Mucosa of descending colon (tissue), 3 donors: ENCODE measurements at regions not wholly inside any gene's neighbourhood (a gene's known extent, or its start where the extent isn't known, plus 50 kb on each side); places are given as distances from the start of the nearest gene placed in this dataset.

Source experiments
- ATAC-seq: fragments of 200-7000 bp; cut with Tn5 transposase; one replicate; pipeline ENCODE4 v1.9.1; 2020; ENCODE audit warnings: mild to moderate bottlenecking, moderate library complexity
- DNase-seq, 3 donors: peaks; one replicate each; pipeline ENCODE4 v3.0.0-alpha.2; 2020
- H3K36me3 ChIP-seq: fragments of 200-600 bp; one replicate; pipeline ENCODE4 v1.8.0; 2021; ENCODE audit warnings: low read depth, mild to moderate bottlenecking
- H3K4me1 ChIP-seq: fragments of 200-600 bp; one replicate; pipeline ENCODE4 v1.8.0; 2021; ENCODE audit warnings: low read depth, mild to moderate bottlenecking
- H3K4me3 ChIP-seq: fragments of 200-600 bp; one replicate; pipeline ENCODE4 v1.8.0; 2021; ENCODE audit warnings: mild to moderate bottlenecking
- H3K9me3 ChIP-seq: fragments of 200-600 bp; one replicate; pipeline ENCODE4 v1.8.0; 2021; ENCODE audit warnings: mild to moderate bottlenecking
- intact Hi-C, 2 donors: fragments of 100-400 bp; cut with DNase I in 1 of 2; cut with micrococcal nuclease in 1 of 2; formaldehyde crosslinking; loops; one replicate each; pipeline versions ENCODE4 v1.11.0 to v1.11.1; 2022; cut with DNase I, micrococcal nuclease
- TF ChIP-seq, protein P1 (sequence below): fragments of 200-600 bp; IDR thresholded peaks from one replicate; pipeline ENCODE4 v1.8.0; 2022; ENCODE audit warnings: antibody characterized with exemption, mild to moderate bottlenecking
- donor health status: DM: no; HTN: no; CAD: no; lungs with moderate emphysema.
- donor health status: DM: no; HTN: no; CAD: no.
- donor health status: DM: no; HTN: yes; CAD: no.

DNA sequence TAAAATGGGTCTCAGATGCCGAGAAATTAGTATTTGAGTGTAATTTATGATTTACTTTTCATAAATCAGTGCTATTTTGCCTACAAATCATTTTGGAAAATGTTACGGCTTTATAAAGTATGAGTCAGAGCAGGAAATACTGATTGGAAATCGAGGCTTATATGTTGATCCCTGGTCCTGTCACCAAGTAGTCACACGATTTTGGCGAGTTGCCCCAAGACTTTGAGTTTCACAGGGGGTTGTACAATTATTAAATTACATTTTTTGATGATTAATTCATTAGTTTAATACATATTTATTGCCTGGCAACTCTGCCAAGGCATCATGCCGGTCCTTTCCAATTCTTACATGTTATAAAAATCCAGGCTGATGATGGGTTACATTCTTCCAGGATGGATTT lies 443.9 kb upstream of the KLF4 start:
- Histone ChIP-seq H3K4me3 (no peak overlapping the region), H3K4me1 (no peaks in the 10 kb centered on the region), H3K36me3 (no peaks in the 10 kb centered on the region), H3K9me3 (no peaks in the 10 kb centered on the region)
- ATAC-seq: no peak
- intact Hi-C loops: no loop called here
- no peak for DNase-seq
- TF ChIP-seq, protein P1, sequence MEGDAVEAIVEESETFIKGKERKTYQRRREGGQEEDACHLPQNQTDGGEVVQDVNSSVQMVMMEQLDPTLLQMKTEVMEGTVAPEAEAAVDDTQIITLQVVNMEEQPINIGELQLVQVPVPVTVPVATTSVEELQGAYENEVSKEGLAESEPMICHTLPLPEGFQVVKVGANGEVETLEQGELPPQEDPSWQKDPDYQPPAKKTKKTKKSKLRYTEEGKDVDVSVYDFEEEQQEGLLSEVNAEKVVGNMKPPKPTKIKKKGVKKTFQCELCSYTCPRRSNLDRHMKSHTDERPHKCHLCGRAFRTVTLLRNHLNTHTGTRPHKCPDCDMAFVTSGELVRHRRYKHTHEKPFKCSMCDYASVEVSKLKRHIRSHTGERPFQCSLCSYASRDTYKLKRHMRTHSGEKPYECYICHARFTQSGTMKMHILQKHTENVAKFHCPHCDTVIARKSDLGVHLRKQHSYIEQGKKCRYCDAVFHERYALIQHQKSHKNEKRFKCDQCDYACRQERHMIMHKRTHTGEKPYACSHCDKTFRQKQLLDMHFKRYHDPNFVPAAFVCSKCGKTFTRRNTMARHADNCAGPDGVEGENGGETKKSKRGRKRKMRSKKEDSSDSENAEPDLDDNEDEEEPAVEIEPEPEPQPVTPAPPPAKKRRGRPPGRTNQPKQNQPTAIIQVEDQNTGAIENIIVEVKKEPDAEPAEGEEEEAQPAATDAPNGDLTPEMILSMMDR: no peak

- no peaks in the 10 kb centered on the region for H3K36me3 ChIP-seq
- H3K9me3 ChIP-seq: no peaks in the 10 kb centered on the region
- DNase-seq: no peak
- intact Hi-C loops: no loop called here
- TF ChIP-seq, protein P1: no peak
- H3K4me3 ChIP-seq: no peak overlapping the region
- no peak for ATAC-seq
- H3K4me1 ChIP-seq: no peaks in the 10 kb centered on the region
Observed at GRCh38 chr9:107933097-107933496, 443.5 kb upstream of the KLF4 start.

DNA sequence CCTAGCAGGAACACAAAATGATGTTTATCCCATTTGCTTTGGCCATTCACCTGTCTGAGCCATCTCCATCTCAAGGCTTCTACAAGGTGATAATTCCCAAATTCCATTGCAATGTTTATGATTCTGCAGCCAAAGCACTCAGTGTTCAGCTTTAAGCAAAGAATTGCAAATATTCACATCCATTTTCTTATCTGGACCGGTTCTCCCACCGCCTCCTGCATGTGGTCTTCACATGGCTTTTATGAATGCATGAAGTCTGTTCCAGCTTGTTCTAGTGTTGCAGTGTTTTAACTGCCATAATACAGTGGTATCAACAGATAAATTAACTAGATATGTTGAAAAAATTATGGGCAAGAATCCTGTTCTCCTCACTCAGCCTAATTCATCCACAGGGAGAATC lies 443.0 kb upstream of the KLF4 start:
- intact Hi-C loops: no loop called here
- H3K9me3 ChIP-seq: no peaks in the 10 kb centered on the region
- H3K4me1 ChIP-seq: no peaks in the 10 kb centered on the region
- no peaks in the 10 kb centered on the region for H3K36me3 ChIP-seq
- TF ChIP-seq, protein P1: no peak
- no peak for DNase-seq
- ATAC-seq: no peak
- H3K4me3 ChIP-seq: no peak overlapping the region

- Histone ChIP-seq H3K9me3 (no peaks in the 10 kb centered on the region), H3K4me3 (no peak overlapping the region), H3K4me1 (no peaks in the 10 kb centered on the region), H3K36me3 (no peaks in the 10 kb centered on the region)
- no peak for DNase-seq
- intact Hi-C loops: no loop called here
- TF ChIP-seq, protein P1: no peak
- ATAC-seq: no peak
Observed at GRCh38 chr9:107932046-107932445, 442.5 kb upstream of the KLF4 start.

DNA sequence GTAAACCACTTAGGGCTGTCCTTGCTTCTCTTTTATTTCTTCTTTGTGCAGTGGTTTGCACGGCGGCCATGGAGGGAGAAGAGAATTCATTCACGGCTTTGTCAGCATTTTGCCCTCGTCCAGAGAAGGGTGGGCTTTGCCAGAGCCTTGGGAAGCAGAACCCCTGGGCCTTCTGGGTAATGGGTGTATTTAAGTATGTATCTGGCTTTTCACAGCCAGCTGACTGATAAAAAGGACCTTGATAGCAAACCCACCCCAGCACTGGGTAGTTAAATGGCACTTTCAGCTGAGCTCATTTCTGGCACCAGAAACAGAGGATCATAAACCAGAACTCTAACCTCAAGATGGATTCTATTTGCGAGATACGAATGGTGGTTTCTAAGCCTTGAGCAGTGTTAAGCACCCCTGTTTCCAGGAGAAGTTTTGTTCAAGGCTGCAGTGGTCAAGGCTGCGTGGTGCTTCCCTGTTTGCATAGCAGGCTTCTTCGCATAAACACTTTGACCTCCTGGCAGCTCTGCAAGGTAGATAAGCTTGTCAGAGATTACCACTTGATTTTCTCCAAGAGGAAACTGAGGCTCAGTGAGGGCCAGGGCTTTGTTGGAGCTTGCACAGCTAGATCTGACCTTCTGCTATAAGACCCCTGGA lies 441.6 kb upstream of the KLF4 start:
- DNase-seq: no peak
- TF ChIP-seq, protein P1: no peak
- intact Hi-C loops: no loop called here
- peak; percentile 41 for ATAC-seq
- H3K9me3 ChIP-seq: no peaks in the 10 kb centered on the region
- no peak overlapping the region for H3K4me3 ChIP-seq
- no peaks in the 10 kb centered on the region for H3K4me1 ChIP-seq
- no peaks in the 10 kb centered on the region for H3K36me3 ChIP-seq

DNA sequence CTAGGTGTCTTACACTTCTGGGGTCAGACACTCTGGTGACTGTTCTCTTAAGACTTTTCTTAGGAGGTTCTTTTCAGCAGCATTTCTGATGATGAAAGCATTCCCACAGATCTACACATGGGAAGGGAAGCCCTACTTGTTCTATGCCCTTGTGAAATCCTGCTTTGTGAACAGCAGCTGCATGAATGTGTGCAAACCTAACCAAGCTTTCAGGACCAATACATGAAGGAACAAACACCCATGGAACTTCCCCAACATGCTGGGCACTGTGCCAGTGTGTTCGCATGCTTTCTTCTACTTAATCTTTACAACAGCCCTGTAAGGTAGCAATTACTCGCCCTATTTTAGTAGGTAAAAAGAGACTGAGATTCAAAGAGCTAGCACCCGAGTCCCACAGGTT lies 439.9 kb upstream of the KLF4 start:
- TF ChIP-seq, protein P1: no peak
- peak; percentile 86 for ATAC-seq
- intact Hi-C loops: no loop called here

More for the DNA sequence above, 439.9 kb upstream of the KLF4 start:
- H3K36me3 ChIP-seq: no peaks in the 10 kb centered on the region
- H3K4me1 ChIP-seq: no peaks in the 10 kb centered on the region
- no peaks in the 10 kb centered on the region for H3K9me3 ChIP-seq
- no peak overlapping the region for H3K4me3 ChIP-seq
- peak; percentile 75 to 82 (median 75) for DNase-seq
